Activated CD4-positive, alpha-beta T cell treated with anti-CD3 and anti-CD28 coated beads, Interleukin-2, amount 50 U/mL, for 4 hours (primary cell): ENCODE measurements at regions not wholly inside any gene's neighbourhood (a gene's known extent, or its start where the extent isn't known, plus 50 kb on each side); places are given as distances from the start of the nearest gene placed in this dataset.

ENCODE experiments used
- DNase-seq, 2 experiments: peaks; one replicate each; pipeline ENCODE4 v3.0.0-alpha.2; 2020

DNA sequence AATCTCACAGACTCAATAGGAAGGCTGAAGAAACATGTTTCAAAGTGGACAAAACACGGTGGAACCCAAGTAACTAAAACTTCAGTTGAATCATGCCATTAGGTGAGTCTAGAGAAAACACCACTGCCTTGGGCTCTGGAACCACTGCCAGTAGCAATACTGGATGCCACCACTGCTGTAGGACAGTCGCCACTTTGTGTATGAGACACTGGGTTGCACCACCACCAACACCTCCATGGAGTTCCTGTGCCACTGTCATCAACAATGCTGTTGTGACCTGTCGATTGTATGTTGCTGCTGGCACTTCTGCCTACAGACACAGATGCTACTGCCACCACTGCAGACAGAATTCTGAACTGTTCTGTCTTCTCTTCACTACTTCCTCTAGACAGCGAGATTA lies 686.7 kb downstream of the METTL4 start:
- DNase-seq, result no peak

DNA sequence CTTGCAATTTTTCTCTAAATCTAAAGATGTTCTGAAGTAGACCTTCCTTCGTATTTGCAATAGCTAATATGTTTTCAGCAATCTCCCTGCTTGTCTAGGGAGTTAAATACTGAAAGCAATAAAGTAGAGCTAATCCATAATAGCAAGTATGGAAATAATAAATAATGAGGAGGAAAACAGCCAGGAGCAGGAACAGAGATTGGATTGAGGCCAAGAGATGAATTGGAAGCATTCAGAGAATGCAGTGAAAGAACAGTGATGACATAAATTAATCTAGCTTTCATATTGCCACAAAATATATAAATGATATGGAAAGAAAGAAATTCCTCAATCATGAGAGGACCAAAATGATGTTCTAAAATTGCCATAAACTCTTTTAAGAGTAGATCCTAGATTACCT lies 679.7 kb downstream of the METTL4 start:
- DNase-seq, result no peak

DNA sequence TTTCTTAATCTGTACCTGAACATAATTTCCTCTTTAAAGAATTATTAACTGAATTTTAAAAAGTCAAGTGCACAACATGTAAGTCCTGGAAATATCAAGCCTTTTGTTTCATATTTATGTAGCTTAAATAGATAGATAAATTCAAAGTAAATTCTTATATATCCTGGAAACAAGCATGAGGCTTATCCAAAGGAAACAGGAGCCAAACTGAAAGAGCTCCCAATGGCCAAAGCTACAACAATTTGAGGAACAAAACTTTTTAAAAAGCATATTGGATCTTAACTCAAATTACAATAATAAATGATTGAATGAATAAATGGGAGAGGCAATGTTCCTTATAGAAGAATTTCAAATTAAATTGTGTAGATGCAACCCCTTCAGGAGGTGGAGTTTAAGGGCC lies 679.1 kb downstream of the METTL4 start:
- no peak for DNase-seq

- no peak for DNase-seq
Measured at GRCh38 chr18:1895456-1896185, 675.7 kb downstream of the METTL4 start.

- no peak for DNase-seq
Measured at GRCh38 chr18:1906421-1906820, 664.9 kb downstream of the METTL4 start.

DNA sequence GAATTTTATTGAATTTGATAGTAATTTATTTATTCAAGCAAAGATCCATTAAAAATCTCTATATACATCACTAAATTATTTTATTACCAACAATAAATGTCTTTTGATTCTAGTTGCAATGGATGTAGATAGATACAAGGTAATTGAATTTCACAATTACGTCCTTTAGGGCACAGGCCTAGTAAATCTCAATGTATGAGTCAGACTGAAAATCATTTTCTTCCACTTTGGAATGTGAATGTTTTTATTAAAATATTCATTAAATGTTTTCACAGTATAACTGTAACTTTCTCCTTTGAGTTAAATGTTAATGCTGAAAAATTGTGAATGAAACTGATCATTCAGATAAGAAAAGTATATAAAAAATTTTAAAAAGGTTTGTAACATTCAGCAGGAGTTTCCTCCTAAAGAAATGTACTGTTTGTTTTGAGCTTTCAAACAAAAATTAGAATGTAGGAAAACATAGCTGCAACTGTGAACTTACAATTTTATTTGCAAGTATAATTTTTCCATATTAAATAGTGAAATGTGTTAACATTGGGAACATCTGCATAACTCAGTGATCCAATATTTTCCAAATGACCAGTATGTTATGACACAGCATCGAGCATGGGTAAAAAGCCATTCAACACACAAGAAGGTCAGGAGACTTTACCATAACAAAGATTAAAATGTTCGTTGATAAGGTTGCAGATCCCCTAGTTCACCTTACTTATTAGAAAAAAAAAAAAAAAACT lies 663.7 kb downstream of the METTL4 start:
- no peak for DNase-seq

GRCh38 chr18:1914489-1914888 lies 656.8 kb downstream of the METTL4 start:
- DNase-seq, result no peak

DNA sequence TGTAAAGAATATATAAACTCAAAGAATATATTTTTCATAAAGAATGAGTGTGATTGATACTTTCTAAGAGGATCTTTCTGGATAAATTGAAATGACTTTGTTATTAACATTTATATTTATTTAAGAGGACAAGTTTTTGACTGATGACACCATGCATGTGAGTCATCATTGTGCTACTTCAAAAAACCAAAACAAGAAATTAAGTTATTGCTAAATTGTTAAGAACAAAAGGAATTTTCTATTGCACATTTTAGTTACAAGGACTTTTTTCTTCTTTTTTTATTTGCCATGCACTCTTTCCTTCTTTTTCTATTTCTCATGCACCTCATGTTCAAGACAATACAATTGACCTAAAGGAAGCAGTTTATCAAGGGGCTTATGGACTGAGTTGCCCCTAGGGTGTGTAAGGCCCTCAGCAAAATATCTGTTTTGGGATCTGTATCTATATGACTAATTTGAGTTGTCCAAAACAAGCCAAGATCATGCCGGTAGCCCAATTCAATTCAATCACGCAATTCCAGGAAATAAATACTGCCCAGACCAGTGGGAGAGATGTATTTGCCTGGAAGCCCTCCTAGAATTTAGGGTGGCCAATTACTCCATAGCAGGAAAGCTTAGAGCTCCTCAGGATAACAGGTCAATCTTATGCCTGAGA lies 654.3 kb downstream of the METTL4 start:
- no peak for DNase-seq

GRCh38 chr18:1917569-1917968 lies 653.7 kb downstream of the METTL4 start:
- DNase-seq, result no peak

GRCh38 chr18:1922066-1922465 lies 649.2 kb downstream of the METTL4 start:
- DNase-seq, result no peak

GRCh38 chr18:1928711-1929110 lies 642.6 kb downstream of the METTL4 start:
- no peak for DNase-seq

DNA sequence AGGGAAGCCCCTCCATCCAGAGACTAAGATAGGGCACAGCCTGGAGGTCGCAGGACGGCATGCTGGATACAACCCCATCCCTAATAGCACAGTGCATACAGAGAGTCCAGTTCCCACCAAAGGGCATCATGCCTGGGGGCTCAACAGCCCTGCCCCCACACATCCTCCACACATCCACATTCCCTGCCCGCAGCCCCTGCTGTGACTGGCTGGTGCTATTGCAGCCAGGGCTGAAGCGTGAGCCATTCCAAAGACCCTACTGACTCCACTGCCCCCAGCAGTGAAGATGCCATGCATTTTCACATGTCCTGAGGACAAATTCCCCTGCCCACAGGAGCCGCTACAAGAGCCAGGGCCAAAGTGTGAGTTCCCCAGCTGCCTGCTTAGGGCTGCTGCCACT lies 641.6 kb downstream of the METTL4 start:
- no peak for DNase-seq

DNA sequence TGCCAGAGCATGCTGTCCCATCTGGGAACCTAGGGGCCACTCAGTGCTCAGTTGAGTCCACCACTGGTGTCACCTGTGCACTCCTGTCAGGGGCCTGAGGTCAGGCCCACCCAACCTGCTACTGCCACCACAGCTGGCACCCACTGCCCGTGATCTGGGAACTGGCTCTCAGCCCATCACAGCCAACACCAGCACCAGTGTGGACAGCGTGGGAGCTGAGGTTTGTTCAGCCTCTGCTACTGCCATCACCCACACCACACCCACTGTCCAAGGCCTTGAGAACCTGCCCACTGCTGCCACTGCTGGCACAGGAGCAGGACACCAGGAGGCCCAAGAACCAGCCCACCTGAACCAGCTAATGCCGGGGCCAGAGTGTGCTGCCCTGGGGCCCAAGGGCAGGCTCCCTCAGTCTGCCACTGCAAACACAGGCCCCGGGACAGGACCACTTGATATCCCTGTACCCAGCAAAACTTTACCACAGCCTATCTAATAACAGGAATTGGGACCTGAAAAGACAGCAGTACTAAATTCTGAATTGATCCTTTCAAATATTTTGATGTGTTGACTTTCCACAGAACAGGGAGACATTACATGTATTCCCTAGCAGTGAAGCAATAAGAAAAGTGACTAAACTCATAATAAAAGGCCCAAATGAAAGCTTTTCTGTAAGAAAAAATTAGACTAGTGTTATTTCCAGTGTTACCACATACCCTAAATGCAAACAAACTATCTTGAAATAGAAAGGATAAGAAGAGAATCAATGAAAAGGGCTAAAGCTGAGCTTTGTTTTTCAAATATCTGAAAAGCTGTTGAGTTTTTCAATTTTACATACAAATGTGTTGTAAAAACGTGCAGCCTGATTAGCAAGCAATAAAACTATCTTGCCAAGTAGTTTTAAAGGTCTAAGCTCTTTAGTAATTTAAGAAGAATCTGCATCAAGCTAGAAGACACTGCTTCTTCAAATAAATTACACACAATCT lies 640.7 kb downstream of the METTL4 start:
- no peak for DNase-seq

DNA sequence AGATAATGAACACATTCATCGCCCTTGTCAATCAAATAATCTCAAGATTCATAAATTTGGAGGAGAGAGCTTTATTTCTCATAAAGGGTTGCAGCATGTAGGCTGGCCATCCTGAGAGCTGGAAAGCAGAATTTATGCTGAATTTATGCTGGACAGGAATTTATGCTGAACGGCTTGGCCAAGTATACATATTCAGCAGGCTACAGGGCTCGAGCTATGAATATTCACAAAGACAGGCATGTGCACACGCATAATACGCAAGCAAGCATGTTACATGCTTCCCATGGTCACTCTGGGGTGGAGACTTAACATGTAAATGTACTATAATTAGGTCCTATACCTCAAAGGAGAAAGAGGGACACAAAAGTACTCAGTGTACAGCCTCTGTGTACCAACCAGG lies 618.8 kb downstream of the METTL4 start:
- DNase-seq, result no peak

- DNase-seq, result no peak
Measured at GRCh38 chr18:1954583-1955312, 616.6 kb downstream of the METTL4 start.

DNA sequence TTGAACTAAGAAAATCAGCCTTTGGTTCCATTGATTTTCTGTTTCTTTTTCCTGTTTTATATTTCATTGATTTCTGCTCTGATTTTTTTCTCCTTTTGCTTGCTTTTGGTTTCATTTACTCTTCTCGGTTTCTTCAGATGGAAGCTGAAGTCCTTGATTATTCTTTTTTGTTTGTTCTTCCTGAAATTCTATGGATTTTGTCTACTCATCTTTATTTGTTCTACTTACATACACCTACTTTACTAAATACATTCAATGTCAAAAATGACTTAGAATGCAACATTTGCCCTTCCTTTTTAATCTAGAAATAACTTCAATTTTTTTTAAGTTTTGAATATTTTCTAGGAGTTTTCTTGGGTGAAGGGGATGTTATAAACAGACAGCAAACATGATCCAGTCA lies 612.5 kb downstream of the METTL4 start:
- no peak for DNase-seq

GRCh38 chr18:1965016-1965415 lies 606.3 kb downstream of the METTL4 start:
- no peak for DNase-seq

DNA sequence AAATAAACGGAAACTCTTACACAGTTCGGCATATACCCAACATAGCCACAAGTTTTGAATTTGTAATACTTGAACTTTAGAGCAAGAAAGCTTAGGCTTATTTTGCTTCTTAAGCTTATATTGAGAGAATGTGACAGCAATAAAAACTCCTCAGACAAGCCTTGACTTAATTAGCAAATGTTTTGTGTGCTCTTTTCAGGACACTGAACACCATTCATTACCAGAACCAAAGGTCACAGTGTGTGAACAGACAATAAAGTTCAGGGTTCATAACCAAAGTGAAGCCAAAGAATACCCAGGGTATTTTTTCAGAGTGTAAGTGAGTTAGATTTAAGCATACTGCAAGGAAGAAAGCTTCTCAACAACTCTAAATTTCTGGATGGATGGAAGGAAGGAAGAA lies 605.8 kb downstream of the METTL4 start:
- no peak for DNase-seq

DNA sequence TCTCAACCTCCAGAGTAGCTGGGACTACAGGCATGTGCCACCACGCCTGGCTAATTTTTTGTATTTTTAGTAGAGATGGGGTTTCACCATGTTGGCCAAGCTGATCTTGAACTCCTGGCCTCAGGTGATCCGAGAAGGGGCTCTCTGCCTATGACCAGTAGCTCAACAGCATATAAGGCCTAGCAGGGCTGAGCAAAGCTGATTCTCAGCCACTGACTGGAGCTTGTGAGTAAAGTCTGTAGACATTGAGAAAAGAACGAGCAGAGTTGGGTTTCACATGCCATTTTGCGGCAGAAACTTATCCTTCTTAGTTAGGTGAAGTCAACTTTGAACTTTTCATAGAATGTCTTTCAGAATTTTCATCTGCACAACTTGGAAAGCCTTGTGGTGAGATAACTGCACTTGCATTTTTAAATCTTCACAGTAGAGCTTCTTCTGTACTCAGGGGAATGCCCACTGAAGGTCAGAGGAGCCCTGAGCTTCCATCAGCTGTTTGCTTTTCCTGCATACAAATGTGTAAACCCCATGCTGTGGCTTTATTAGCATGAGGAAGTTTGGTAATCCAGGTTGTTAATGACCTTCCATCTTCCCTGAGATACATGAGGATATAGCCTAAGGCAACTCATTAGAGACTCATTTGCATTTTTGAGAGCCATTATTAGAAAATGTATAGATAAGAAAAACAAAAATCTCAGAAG lies 602.4 kb downstream of the METTL4 start:
- DNase-seq, result no peak

DNA sequence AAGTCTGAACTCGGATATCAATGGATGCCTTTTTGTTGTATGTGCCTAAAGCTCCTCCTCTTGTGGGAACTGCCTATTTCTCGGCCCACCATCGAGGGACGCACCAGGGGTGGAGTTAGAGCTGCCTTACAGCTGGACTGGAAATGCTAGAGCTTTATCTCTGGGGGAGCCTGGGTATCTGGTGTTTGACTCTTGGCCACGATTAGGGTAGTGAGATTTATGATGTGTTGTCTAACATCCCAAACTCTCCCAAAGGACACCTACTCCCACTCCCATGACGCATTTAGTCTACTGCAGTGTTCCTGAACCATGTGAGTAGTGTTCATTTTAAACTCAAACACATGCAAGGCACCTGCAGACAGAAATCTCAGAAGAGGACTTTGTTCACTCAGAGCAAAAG lies 594.8 kb downstream of the METTL4 start:
- no peak for DNase-seq

GRCh38 chr18:1982056-1982455 lies 589.2 kb downstream of the METTL4 start:
- DNase-seq, result no peak
